ENCODE measurements at regions not wholly inside any gene's neighbourhood (a gene's known extent, or its start where the extent isn't known, plus 50 kb on each side); places are given as distances from the start of the nearest gene placed in this dataset.

DNA sequence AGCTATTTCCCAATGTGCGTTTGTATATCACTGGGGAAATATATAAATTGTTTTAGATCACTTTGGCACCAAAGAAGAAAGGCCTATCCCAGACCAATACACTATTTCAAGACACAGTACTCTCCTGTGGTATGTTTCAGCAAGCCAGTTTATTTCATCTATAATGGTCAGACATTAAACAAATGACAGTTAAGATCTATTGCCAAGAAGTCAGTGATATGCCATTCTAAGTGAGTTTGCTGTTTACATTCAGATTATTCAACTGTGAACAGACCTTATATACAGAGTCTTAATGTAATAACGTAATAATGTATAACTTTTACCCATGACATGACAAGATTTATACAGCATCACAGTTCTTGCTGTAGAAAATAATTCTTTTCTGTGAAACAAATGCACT is 352.7 kb downstream of the CDH7 start:
- no peaks in the 10 kb centered on the region for H3K4me1 Mint-ChIP-seq (ENCODE audit: unreplicated experiment)
- no peaks in the 10 kb centered on the region for H3K36me3 Mint-ChIP-seq (ENCODE audit: unreplicated experiment)
- H3K27ac Mint-ChIP-seq (ENCODE audit: unreplicated experiment), result no peak overlapping the region
- DNase-seq (ENCODE audit: extremely low spot score, unreplicated experiment), result no peak
- TF ChIP-seq, protein P1, sequence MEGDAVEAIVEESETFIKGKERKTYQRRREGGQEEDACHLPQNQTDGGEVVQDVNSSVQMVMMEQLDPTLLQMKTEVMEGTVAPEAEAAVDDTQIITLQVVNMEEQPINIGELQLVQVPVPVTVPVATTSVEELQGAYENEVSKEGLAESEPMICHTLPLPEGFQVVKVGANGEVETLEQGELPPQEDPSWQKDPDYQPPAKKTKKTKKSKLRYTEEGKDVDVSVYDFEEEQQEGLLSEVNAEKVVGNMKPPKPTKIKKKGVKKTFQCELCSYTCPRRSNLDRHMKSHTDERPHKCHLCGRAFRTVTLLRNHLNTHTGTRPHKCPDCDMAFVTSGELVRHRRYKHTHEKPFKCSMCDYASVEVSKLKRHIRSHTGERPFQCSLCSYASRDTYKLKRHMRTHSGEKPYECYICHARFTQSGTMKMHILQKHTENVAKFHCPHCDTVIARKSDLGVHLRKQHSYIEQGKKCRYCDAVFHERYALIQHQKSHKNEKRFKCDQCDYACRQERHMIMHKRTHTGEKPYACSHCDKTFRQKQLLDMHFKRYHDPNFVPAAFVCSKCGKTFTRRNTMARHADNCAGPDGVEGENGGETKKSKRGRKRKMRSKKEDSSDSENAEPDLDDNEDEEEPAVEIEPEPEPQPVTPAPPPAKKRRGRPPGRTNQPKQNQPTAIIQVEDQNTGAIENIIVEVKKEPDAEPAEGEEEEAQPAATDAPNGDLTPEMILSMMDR (IDR thresholded peaks at IDR 0.05), result no peak
- no peaks in the 10 kb centered on the region for H3K9me3 Mint-ChIP-seq (ENCODE audit: unreplicated experiment)
- peaks cover 2% of the 10 kb centered on the region for H3K27me3 Mint-ChIP-seq (ENCODE audit: unreplicated experiment)
- no peak overlapping the region for H3K4me3 Mint-ChIP-seq (ENCODE audit: unreplicated experiment)

DNA sequence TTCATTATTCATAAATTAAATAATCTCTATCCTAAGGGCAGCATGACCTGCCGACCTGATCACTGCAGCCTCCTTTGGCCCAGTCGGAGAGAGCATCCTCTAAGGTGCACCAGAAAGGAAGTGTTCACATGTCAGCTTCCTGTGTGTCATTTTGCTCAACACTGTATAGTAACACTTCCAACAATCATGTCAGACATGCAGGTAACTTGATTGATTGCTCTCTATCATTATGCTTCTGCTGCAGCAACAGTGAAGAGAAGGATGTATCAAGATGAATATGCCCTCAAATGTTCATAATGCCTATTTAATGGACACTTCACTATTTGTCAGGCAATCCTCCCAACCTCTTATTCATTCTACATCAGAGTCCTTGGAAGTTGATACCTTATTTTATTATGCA is 332.3 kb downstream of the CDH7 start:
- H3K36me3 Mint-ChIP-seq (ENCODE audit: unreplicated experiment), result no peaks in the 10 kb centered on the region
- H3K4me1 Mint-ChIP-seq (ENCODE audit: unreplicated experiment), result no peaks in the 10 kb centered on the region
- DNase-seq (ENCODE audit: extremely low spot score, unreplicated experiment), result no peak
- no peak overlapping the region for H3K27ac Mint-ChIP-seq (ENCODE audit: unreplicated experiment)
- TF ChIP-seq, protein P1 (IDR thresholded peaks at IDR 0.05), result no peak
- H3K4me3 Mint-ChIP-seq (ENCODE audit: unreplicated experiment), result no peak overlapping the region
- no peaks in the 10 kb centered on the region for H3K9me3 Mint-ChIP-seq (ENCODE audit: unreplicated experiment)
- H3K27me3 Mint-ChIP-seq (ENCODE audit: unreplicated experiment), result no peaks in the 10 kb centered on the region

DNA sequence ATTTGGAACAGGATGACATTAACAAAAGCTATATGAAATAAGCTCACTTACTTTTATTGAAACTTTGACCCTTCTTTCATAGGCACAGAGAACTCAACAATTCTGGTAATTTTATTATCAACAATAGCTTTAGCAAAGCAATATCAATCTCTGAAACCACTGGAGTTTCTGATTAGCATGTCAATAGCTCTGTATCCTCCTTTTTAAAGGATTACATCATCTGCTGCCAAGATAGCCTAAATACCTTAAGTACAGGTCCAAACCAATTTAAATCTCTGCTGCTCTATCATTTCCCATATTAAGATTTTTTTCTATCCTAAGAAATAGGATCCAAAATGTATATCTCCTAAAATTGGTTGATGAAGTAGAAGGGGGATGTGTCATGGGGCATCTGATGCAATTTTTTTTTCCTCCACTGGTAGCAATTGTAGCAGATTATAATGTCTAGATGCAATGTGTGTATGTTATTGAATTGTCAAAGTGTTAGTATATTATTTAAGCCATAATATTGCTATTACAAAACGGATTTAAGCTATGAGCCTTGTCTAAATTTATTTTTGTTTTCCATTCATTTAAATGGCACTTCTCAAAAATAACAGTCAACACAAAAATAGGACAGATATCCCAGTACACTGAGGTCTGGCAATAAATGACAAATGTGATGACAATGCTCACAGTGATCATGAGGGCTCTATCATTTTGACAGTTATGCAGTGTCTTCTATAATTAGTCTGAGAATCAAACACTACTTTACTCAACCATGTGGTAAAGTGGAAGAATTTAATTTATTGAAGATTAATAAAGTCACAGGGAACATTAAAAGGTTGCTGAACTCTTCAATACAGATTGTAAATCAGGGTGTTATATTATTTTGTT is 328.4 kb downstream of the CDH7 start:
- H3K9me3 Mint-ChIP-seq (ENCODE audit: unreplicated experiment), result peaks cover 6% of the 10 kb centered on the region
- no peak for DNase-seq (ENCODE audit: extremely low spot score, unreplicated experiment)
- H3K4me3 Mint-ChIP-seq (ENCODE audit: unreplicated experiment), result no peak overlapping the region
- TF ChIP-seq, protein P1 (IDR thresholded peaks at IDR 0.05), result no peak
- no peaks in the 10 kb centered on the region for H3K4me1 Mint-ChIP-seq (ENCODE audit: unreplicated experiment)
- no peaks in the 10 kb centered on the region for H3K36me3 Mint-ChIP-seq (ENCODE audit: unreplicated experiment)
- H3K27me3 Mint-ChIP-seq (ENCODE audit: unreplicated experiment), result no peaks in the 10 kb centered on the region
- H3K27ac Mint-ChIP-seq (ENCODE audit: unreplicated experiment), result no peak overlapping the region

DNA sequence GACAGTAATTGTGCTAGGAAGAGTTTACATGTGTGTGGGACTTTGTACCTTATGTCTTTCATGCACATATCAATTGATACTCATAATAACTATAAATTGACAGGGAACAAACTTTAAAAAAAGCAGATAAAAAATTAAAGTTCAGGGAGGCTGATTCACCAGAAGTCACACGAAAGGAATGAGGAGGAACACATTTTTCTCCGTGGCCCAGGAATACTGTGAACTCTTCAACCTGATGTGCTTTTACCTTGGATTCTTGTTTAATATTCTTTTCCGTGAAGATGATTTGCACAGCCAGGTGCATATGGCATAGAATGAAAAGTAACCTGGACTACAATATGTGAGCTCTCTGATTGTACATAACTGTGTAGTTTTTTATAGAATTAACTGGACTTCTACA is 326.3 kb downstream of the CDH7 start:
- Mint-ChIP-seq H3K27ac (ENCODE audit: unreplicated experiment) (no peak overlapping the region), H3K9me3 (ENCODE audit: unreplicated experiment) (peaks cover 20% of the 10 kb centered on the region), H3K36me3 (ENCODE audit: unreplicated experiment) (no peaks in the 10 kb centered on the region), H3K27me3 (ENCODE audit: unreplicated experiment) (no peaks in the 10 kb centered on the region), H3K4me1 (ENCODE audit: unreplicated experiment) (no peaks in the 10 kb centered on the region), H3K4me3 (ENCODE audit: unreplicated experiment) (no peak overlapping the region)
- TF ChIP-seq, protein P1 (IDR thresholded peaks at IDR 0.05), result no peak
- DNase-seq (ENCODE audit: extremely low spot score, unreplicated experiment), result no peak

DNA sequence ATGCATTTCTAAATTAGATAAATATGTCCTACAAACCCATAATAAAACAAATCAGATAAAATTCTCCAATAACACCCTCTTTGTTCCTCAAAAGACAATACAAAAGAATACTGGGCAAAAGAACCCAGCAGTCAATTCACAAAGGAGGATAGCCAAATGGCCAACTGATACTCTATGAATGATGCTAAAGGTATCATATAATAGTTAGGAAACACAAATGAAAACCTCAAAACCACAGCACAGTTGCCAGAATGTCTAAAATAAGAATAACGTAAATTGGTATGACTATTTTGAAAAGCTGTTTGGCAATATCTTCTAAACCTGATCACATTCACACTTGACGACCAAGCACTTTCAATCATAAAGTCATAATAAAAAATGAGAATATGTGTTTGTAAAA is 315.4 kb downstream of the CDH7 start:
- TF ChIP-seq, protein P1 (IDR thresholded peaks at IDR 0.05), result no peak
- H3K9me3 Mint-ChIP-seq (ENCODE audit: unreplicated experiment), result peaks cover 4% of the 10 kb centered on the region
- no peaks in the 10 kb centered on the region for H3K27me3 Mint-ChIP-seq (ENCODE audit: unreplicated experiment)
- no peak for DNase-seq (ENCODE audit: extremely low spot score, unreplicated experiment)
- no peak overlapping the region for H3K27ac Mint-ChIP-seq (ENCODE audit: unreplicated experiment)
- no peak overlapping the region for H3K4me3 Mint-ChIP-seq (ENCODE audit: unreplicated experiment)
- H3K4me1 Mint-ChIP-seq (ENCODE audit: unreplicated experiment), result no peaks in the 10 kb centered on the region
- H3K36me3 Mint-ChIP-seq (ENCODE audit: unreplicated experiment), result no peaks in the 10 kb centered on the region

All from osteocyte (in vitro differentiated cells).